Activated CD4-positive, alpha-beta T cell treated with anti-CD3 and anti-CD28 coated beads, Interleukin-2, amount 50 U/mL, for 24 hours (primary cell): ENCODE measurements at regions not wholly inside any gene's neighbourhood (a gene's known extent, or its start where the extent isn't known, plus 50 kb on each side); places are given as distances from the start of the nearest gene placed in this dataset.

Source experiments
- DNase-seq, 2 donors: peaks; one replicate each; pipeline ENCODE4 v3.0.0-alpha.2; 2020; ENCODE audit warnings: low read depth in 1 of 2, low spot score in 1 of 2

DNA sequence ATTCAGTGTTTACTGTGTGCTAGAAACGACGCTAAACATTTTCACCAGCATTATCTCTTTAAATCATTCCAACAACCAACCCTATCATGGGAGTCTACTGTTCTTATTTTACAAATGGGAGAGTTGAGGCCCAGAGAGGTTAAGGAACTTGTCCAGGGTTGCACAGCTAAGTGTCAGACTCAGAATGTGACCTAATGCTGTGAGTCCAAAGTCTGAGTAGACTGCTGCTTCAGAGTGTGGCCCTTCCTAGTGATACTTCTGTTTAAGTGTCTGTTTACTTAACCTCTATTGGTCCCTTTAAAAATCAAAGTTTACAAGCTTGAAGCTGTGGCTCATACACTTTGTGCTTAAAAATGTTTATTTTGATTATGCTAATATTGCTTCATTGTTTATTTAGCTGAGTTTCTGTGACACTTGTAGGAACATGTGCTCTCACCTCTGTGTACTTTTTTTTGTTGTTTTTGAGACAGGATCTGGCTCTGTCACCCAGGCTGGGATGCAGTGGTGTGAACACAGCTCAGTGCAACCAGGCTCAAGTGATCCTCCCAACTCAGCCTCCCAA, 84.4 kb upstream of the SYPL1 start:
- no peak for DNase-seq

DNA sequence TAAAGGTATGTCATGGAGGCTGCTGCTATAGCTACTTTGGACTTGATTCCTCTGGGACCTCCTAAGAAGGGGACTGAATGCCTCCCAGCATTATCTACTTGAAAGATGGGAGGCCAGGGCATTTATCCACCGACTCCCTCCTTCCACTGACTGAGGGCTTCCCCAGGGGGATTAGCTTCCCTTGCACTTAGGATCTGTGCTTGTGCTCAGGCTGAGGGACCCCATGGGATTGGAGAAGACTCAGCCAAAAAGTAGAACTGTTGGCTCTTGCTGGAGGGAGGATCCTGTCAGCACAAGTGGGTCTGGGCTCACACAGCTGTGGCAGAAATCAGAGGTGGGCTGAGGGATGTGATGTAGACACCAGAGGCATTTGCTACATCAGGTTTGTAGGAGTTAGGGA, 81.5 kb upstream of the SYPL1 start:
- DNase-seq = no peak

DNA sequence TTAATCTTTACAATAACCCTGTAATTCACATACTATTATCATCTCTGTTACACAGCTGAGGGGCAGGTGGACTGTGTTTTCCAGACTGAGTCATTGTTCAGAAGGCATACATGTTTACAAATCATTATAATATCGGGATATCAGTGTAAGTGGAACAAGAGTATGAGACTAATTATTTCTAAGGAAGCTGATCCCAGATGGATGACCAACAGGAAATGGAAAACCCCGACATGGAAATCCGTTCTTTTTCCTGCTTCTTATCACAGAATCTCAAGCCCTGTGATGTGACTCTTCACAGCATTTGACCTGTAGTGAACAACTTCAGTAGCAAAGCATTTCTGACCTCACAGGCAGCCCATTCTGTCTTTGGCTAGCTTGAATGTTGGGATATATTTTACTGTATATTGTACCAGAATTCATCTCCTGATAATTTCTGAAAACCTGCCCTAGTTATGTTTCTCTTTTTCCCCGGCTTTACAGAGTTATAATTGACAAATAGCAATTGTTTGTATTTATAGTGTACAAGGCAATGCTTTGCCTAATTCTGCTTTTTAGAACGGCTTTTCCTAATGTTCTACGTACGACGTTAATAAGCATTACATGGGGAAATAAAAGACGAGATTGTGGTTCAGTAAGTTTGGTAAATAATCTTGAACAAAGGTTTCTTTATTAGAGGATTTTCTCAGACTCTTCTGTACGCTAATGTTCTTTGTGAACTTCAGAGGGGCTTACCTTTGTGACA, 78.6 kb upstream of the SYPL1 start:
- no peak for DNase-seq

DNA sequence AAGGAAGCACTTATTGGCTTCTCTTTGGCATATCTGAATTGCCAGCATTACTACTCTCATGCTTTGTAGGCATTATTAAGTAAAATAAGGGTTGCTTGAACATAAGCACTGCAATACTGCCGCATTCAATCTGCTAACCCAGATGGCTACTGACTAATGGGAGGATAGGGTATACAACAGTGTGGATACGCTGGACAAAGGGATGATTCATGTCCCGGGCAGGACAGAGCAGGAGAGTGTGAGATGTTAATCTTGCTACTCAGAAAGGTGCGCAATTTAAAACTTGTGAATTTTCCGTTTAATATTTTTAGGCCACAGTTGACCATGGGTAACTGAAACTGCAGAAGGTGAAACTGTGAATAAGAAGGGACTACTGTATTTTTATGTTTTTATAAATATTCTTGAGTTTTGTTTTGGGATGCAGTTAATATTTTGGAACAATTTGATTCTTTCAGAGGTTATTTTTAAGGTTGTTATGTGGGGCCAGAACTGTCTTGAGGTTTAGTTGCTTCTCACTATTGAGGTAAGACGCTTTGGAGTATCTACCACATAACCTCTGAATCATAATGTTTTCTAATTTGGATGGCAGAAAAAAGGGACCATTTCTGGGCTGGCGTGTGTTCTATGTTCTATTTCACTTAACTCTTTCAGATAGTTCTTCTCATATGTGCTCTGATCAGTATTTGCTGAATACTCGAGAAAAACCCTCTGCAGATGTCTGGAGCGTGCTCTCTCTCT, 75.7 kb upstream of the SYPL1 start:
- no peak for DNase-seq

DNA sequence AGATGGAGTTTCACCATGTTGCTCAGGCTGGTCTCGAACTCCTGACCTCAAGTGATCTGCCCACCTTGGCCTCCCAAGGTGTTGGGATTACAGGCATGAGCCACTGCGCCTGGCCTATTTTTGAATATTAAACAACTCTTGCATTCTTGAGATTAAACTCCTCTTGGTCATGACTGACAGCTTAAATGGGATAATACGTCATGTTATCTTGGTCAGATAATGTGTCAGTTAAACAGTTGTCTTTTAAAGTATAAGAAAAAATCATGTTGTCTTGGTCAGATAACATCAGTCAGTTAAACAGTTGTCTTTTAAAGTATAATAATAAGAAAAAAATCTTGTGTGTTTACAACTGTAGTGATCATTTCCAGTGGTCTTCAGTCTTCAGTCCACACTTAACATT, 73.6 kb upstream of the SYPL1 start:
- no peak for DNase-seq

DNA sequence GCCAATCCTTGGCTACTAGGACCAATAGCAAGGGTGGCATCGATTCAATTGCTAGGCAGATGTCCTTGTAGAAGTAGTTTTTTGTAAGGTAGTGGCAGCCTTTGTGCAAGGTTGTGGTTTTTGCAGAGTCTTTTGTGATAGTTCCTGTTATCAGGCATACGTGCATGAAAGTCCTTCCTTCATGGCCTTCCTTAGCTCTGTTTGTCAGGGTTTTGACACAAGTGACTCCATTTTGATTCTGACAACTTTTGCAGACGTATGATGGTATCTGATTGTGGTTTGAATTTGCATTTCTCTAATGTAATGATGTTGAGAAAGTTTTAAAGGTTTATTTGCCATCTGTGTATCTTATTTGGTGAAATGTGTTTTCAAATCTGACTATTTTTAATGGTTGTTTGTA, 71.8 kb upstream of the SYPL1 start:
- no peak for DNase-seq

DNA sequence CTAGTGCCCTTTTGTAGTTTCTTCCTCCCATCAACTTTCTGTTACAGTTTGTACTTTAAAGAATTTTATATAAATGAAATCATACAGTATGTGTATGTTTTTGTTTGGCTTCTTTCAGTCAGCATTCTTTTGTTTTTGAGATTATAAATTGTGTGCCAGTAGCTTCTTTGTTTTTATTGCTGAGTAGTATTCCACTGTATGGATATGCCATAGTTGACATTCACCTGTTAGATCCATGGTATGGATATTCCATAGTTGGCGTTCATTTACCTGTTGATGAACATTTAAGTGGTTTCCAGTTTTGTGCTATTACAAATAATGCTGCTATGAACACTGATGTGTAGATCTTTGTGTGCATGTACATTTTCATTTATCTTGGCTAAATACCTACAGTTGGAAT, 70.8 kb upstream of the SYPL1 start:
- DNase-seq = no peak

DNA sequence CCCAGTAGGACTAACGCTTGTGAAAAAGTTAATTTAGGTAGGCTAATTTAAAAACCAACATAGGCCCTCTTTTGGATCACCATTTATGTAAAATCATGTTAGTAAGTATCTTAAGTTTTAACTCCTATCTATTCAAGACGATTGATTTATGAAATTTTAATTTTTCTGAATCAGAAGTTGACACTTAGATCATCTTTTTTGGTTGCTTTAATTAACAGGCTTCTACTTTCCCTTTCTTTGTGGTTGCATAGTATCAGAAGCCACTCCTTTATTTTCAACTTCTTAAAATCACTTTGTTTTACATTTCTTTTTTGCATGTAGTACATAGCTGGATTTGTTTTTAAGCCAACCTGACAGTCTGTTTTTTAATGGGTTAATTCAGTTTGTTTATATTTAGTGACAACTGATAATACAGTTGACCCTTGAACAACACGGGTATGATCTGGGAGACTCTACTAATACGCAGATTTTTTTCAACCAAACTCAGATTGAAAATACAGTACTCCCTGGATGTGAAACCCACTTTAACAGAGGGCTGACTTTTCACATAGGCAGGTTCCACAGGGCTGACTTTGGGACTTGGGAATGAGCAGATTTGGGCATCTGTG, 69.7 kb upstream of the SYPL1 start:
- DNase-seq = no peak

DNA sequence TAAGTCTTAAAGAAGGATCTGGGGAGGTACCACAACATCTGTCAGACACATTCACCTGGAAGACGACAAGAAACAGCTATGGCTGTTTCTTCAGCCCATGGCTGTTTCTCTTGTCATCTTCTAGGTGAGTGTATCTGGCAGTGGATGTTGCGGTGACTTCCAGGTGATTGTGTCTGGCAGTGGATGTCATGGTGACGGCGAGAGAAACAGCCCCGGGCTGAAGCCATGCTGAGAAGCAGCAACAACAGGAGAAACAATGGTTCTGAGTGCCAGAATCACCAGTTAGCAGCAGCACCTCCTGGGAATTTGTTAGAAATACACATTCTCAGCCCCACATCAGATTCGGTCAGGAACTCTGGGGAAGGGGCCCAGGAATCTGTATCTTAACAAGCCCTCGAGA, 68.6 kb upstream of the SYPL1 start:
- DNase-seq = no peak

DNA sequence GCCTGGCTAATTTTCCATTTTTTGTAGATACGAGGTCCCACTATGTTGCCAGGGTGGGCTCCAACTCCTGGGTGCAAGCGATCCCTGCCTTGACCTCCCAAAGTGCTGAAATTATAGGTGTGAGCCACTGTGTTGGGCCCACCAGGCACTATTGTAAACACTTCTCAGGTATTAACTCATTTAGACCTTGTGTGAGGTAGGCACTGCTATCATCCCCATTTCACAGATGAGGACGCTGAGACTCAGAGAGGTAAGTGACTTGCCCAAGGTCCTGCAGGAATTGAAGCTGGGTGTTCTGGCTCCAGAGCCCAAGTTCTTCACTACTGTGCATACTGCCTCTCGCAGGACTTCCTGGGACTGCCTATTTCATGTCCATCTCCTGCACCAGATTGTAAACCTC, 67.1 kb upstream of the SYPL1 start:
- DNase-seq = no peak

DNA sequence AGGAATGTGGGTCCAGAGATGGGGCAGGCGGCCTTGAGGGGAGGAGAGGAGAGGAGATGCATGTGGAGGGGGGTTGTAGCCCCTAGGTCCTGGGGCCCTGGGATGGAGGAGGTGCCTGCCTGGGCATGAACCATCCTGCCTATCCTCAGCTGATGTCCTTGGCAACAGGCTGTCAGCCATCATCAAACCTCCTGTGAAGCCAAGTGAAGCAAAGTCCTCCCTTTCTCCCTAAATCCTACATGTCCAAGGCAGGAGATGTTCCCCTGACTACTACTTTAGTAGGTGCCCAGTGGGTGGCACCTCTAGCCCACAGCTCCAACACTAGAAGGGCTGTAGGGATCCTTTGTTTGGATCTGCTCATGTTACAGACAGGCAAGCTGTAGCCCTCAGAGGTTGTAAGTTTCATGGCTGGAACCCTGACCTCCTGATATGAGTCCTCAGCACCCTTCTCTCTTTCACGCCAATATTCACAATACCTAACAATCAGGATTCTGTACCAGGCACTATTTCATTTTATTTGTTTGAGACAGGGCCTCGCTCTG, 66.6 kb upstream of the SYPL1 start:
- no peak for DNase-seq

DNA sequence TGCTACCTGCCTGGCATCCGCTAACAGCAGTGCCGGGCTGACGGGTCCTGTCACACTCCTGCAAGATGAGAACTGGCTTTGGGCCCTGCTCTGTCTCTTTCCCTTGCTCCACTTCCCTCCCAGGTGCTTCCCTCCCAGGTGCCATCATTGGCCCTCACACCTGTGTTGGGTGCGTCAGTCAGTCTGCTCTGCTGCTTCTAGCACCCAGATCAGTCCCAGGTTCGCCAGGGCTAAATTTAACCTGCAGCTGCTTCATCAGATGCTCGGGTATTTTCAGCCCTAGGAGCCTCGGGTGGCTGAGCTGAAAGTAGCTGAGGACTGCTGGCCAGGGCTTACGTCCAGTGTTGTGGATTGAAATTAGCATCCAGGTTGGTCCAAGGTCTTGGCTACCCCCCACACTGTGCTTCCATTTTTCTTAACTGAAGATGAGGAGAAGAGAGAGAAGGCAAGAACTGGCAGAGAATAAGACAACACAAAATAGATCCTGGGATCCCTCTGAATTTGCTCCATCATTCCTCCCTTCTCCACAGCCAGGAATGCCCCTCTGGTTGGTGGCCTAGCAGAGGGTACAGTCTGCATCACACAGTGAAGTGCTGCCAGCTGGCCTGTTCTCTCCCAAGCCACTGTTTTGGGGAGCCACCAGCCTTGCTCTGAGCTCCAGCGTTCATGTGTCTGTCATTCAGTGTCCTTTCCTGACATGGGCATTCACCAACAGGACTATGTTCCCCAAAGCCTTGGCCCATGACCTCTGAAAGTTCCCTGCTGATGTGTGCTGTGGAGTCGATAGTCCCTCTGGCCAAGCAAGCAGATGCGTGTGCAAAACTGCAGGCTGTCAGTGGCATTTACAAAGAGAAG, 65.9 kb upstream of the SYPL1 start:
- DNase-seq = no peak

DNA sequence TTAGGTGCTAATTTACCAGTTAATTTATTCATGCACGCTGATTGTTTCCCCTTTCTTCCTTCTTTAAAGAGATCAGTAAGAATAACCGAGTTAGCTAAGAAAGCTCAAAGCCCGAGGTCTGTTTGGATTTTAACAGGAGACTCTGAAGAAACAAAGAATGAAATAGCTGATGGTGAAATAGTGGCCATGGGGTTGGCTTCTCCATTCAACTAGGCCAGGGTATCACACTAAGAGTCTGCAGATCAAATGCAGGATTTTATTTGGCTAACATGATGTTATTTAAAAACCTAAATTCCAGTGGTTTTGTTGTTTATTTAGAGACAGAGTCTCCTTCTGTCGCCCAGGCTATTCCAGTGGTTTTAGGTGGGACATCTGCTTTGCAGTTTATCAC, 65.2 kb upstream of the SYPL1 start:
- DNase-seq = no peak

DNA sequence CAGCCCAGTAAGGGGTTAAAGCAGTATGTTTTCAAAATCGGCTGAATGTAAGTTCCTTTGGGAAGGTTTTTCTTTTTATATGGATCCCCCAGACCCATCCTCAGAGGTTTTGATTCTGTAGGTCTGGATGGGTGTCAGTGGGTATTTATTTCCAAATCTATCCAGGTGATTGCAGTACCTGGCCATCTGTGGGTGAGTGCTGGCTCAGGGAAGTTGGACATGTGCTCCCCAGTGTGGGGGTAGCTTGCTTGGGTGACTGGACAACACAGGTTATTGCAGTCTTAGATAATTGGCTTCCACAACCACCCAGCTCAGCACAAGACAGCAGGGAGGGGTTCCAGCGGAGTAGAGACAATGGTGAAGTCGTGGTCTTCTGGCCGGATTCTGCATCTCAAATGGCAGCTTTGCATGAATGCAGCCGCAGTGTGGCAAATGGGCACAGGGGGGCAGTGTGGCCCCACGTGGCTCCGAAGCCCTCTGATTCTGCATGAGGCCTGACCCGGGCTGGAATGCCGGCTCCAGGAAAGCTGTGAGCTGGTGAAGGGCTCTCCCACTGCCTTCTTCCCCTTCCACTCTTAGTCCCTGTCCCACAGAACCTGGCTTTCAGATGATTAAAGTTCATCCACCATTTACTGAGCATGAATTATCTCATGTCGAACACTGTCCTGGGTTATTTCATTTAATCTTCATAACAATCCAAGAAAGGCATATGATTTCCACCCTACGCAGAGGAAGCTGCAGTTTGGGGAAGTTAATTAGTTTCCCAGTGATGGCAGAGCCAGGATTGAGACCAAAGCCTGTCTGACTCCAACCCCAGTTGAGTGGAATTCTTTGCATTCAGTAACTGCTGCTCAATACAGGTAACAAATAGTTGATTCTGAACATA, 64.5 kb upstream of the SYPL1 start:
- peak; percentile 61 to 69 for DNase-seq

DNA sequence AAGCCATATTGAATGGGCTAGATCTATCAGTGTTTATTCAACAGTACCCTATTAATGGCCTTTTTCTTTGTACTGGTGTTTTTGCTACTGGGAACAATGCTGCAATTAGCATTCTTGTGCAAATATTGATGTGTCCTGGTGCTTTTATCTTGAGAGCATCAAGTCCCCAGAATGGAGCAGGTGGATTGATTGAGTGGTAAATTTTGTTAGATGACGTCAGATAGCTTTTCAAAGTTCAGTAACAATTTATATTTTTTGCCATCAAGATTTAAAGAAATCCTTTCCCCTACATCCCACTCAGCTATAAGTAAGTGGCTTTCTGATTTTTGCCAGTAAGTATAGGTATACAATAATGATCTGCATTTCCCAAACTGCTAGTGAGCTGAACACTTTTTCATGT, 63.4 kb upstream of the SYPL1 start:
- no peak for DNase-seq

DNA sequence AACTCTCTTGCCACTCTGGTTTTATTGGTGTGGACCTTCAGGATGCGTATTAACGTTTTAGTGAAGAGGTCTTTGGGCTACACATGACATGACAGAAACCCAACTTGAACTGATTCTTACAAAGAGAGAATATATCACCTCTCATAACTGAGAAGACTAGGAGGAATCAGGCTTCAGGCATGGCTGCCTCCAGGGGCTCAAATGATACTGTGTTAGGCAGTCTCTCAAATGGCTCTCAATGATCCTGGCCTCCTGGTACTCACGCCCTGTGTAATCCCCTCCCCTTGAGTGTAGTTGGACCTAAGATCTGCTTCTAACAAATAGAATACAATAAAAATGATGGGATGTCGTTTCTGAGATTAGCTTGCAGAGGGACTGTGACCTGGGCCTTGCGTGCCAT, 58.5 kb upstream of the SYPL1 start:
- no peak for DNase-seq

DNA sequence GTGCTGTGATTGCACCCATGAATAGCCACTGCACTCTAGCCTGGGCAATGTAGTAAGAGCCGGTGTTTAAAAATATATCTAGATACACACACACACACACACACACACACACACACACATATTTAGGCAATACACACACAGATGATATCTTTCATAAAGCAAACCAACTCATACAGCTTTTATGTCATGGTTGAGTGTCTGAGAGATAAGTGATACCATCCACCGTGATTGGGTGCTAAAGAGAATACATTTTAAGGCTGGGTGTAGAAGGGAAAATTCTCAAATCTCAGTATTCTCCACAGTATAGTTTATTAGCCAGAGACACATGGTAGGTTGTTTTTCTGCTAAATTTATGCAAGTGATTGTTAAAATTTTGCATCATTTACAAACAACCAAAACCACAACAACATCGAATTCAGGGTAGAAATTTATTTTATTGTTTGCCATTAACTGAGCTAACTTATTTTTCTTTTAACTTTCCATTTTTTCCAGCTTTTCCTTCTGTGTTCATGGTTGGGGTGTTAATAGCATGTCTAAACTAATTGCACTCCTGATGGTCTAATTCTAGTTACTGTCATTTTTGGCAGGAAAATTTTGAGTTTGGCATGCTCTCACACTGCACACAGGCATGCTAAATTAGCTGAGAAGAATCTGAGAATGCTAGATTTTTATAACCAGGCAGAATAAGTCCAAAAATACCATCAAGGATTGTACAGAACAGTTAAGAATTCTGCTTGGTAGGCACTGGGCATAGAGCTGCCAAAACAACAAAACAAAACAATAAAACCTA, 57.9 kb upstream of the SYPL1 start:
- DNase-seq = no peak

DNA sequence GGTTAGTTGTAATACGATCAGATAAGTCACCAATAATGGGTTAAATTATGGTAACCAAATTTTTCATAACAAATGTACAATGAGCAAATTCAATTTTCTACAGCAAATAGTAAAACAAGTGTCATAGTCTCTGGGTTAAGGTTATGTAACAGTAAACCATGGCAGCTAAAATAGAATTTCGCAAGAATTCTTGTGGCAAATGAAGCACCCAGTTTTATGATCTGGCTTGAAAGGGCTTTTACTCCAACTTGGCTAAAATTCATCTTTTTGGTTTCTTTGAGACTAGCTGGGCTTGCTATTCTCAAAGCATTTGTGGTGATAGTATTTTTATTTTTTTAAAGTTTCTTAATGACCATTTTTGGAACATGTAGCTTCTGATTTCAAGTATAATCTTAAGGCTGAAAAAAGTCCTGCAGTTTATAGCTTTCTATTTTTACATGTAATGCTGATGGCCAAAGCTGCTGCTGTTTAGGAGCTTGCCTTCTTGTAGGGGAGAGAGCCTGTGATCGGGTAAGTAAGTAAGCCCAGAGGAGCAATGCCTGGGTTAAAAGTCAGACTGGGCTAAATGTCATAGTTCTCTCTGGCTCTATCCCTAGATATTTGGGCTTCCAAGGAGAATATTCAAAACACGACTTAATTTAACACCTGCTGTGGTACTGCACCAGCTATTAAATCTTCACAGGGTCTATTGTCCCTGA, 55.5 kb upstream of the SYPL1 start:
- no peak for DNase-seq
